Heart left ventricle (tissue), 16 donors: ENCODE measurements at regions not wholly inside any gene's neighbourhood (a gene's known extent, or its start where the extent isn't known, plus 50 kb on each side); places are given as distances from the start of the nearest gene placed in this dataset.

Experiments used
- ATAC-seq, 4 donors: fragments of 200-7000 bp; cut with Tn5 transposase; one replicate each; pipeline ENCODE4 v1.9.1; 2020 to 2022; ENCODE audit warnings: moderate library complexity in 4 of 4, mild to moderate bottlenecking in 3 of 4, moderate number of reproducible peaks in 1 of 4
- DNase-seq, 5 donors: peaks; one replicate each; pipeline ENCODE4 v3.0.0-alpha.2; 2020
- H3K27ac ChIP-seq, 12 donors: fragments of 200-600 bp; sonication (generic) in 4 of 12; one replicate each; pipeline versions ENCODE4 v1.5.0 to v1.8.0; 2016 to 2022; ENCODE audit warnings: mild to moderate bottlenecking in 2 of 12
- H3K27me3 ChIP-seq, 9 donors: fragments of 200-600 bp; sonication (generic) in 2 of 9; one replicate each; pipeline versions ENCODE4 v1.5.1 to v1.8.0; 2016 to 2022; ENCODE audit warnings: mild to moderate bottlenecking in 3 of 9
- H3K36me3 ChIP-seq, 9 donors: fragments of 200-600 bp; sonication (generic) in 2 of 9; one replicate each; pipeline versions ENCODE4 v1.5.0 to v1.8.0; 2018 to 2022; ENCODE audit warnings: mild to moderate bottlenecking in 2 of 9
- H3K4me1 ChIP-seq, 12 donors: fragments of 200-600 bp; sonication (generic) in 4 of 12; one replicate each; pipeline versions ENCODE4 v1.5.0 to v1.8.0; 2016 to 2022; ENCODE audit warnings: mild to moderate bottlenecking in 3 of 12
- H3K4me3 ChIP-seq, 12 donors: fragments of 200-600 bp; sonication (generic) in 4 of 12; one replicate each; pipeline versions ENCODE4 v1.5.0 to v1.8.0; 2017 to 2022; ENCODE audit warnings: mild to moderate bottlenecking in 9 of 12, moderate library complexity in 4 of 12
- H3K9me3 ChIP-seq, 12 donors: fragments of 200-600 bp; sonication (generic) in 4 of 12; one replicate each; pipeline versions ENCODE4 v1.5.0 to v1.8.0; 2016 to 2022; ENCODE audit warnings: mild to moderate bottlenecking in 1 of 12
- CTCF ChIP-seq, 12 donors: fragments of 200-600 bp; sonication (generic) in 4 of 12; IDR thresholded peaks; one replicate each; pipeline versions ENCODE4 v1.5.0 to v1.8.0; 2018 to 2022; ENCODE audit warnings: antibody characterized with exemption in 12 of 12, mild to moderate bottlenecking in 5 of 12
- POLR2A ChIP-seq, 2 donors: fragments of 450-650 bp; IDR thresholded peaks; one replicate each; pipeline ENCODE4 v1.6.1; 2017; ENCODE audit warnings: antibody characterized with exemption in 2 of 2, mild to moderate bottlenecking in 2 of 2, moderate library complexity in 2 of 2
- WGBS, 4 donors: extraction: QIAGEN DNeasy Blood & Tissue Kit in 2 of 4; methylation state at CpG; one replicate each; pipeline versions ENCODE4 v1.1.5 to v1.1.7; 2013 to 2018; 5-methylcytosine and 5-hydroxymethylcytosine counted together
- intact Hi-C, 10 donors: fragments of 100-400 bp; cut with DNase I; formaldehyde crosslinking; loops; one replicate each; pipeline versions ENCODE4 v1.11.1 to v1.14.2; 2022
- donor health status: ischemic (EF 13 %, LVEDD 7.1; RV severe dilation, severe dysfunction).
- donor health status: healthy with polysubstance abuse.
- donor health status: DM: no; HTN: yes; CAD: no.
- donor health status: DM: no; HTN: no; CAD: no.
- donor health status: ischemic (EF 25% LVEDD 6.9; RV normal size, moderate dysfunction).
- donor health status: ischemic (EF 25% LVEDD 5.7; RV mildly dilated, moderate dysfunction).
- donor health status: healthy.
- donor health status: DM: yes; HTN: yes; CAD: no.
- donor health status: ischemic (EF 35%, LVEDD 5.7; RV mildly dilated, moderate dysfunction).
- donor health status: nonischemic (EF 11% LVEDD 7.7; RV severe dilation, severe dysfunction).
- donor health status: DM: yes; HTN: yes; CAD: no.
- donor health status: PGD.
- donor health status: ischemic (EF 29% LVEDD 5.4; RV normal size, mild dysfunction).
- donor health status: nonischemic (EF 23%, LVEDD 6.1; RV moderate dilation, normal function).

GRCh38 chr2:888906-889566 is 61.6 kb upstream of the SNTG2 start:
- TF ChIP-seq CTCF (IDR thresholded peaks at IDR 0.05) (no peak), POLR2A (IDR thresholded peaks at IDR 0.05) (no peak)

GRCh38 chr2:888211-888801 is 62.3 kb upstream of the SNTG2 start:
- no peak overlapping the region for H3K27ac ChIP-seq
- TF ChIP-seq POLR2A (IDR thresholded peaks at IDR 0.05): no peak
- ATAC-seq (no peak), DNase-seq (no peak)
- no peak overlapping the region for H3K4me3 ChIP-seq
- WGBS, 4 donors: 43 to 62% (median 49%) methylated on average over 13 of the region's 13 CpGs
- H3K4me1 ChIP-seq: no peaks in the 10 kb centered on the region
- no peaks in the 10 kb centered on the region for H3K36me3 ChIP-seq
- H3K9me3 ChIP-seq: no peaks in the 10 kb centered on the region
- peaks cover 0 to 24% (median 8%) of the 10 kb centered on the region in 9 donors for H3K27me3 ChIP-seq
- intact Hi-C loops: no loop called here

More at GRCh38 chr2:888906-889566, 61.6 kb upstream of the SNTG2 start:
- Histone ChIP-seq H3K36me3 (no peaks in the 10 kb centered on the region), H3K4me1 (no peaks in the 10 kb centered on the region), H3K27me3 (peaks cover 0 to 23% (median 6%) of the 10 kb centered on the region in 9 donors), H3K27ac (no peak overlapping the region), H3K9me3 (no peaks in the 10 kb centered on the region), H3K4me3 (no peak overlapping the region)
- 69 to 77% (median 72%) methylated on average over 14 of the region's 14 CpGs for WGBS, 4 donors
- DNase-seq (no peak), ATAC-seq (no peak)
- intact Hi-C loops: no loop called here

- H3K27ac ChIP-seq: no peak overlapping the region
- ATAC-seq (no peak), DNase-seq (no peak)
- no peaks in the 10 kb centered on the region for H3K36me3 ChIP-seq
- peaks cover 0 to 23% (median 5%) of the 10 kb centered on the region in 9 donors for H3K27me3 ChIP-seq
- 72 to 77% (median 73%) methylated on average over 5 to 6 of the region's 6 CpGs for WGBS, 4 donors
- no peaks in the 10 kb centered on the region for H3K9me3 ChIP-seq
- H3K4me1 ChIP-seq: no peaks in the 10 kb centered on the region
- TF ChIP-seq CTCF (IDR thresholded peaks at IDR 0.05): no peak
- TF ChIP-seq POLR2A (IDR thresholded peaks at IDR 0.05): no peak
- intact Hi-C loops: no loop called here
- no peak overlapping the region for H3K4me3 ChIP-seq
Observed at GRCh38 chr2:887639-888038, 63.0 kb upstream of the SNTG2 start.

GRCh38 chr2:886072-887022 is 64.3 kb upstream of the SNTG2 start:
- TF ChIP-seq CTCF (IDR thresholded peaks at IDR 0.05): no peak
- TF ChIP-seq POLR2A (IDR thresholded peaks at IDR 0.05): no peak
- Histone ChIP-seq H3K4me3 (no peak overlapping the region), H3K4me1 (no peaks in the 10 kb centered on the region), H3K27me3 (peaks cover 0 to 32% (median 9%) of the 10 kb centered on the region in 9 donors), H3K27ac (no peak overlapping the region), H3K36me3 (no peaks in the 10 kb centered on the region), H3K9me3 (no peaks in the 10 kb centered on the region)
- peak in 1 of 5 donors; percentile 9 for DNase-seq
- ATAC-seq: no peak
- intact Hi-C loops: no loop called here
- 90 to 93% (median 91%) methylated on average over 33 to 34 of the region's 34 CpGs for WGBS, 4 donors
